ENCODE measurements at regions not wholly inside any gene's neighbourhood (a gene's known extent, or its start where the extent isn't known, plus 50 kb on each side); places are given as distances from the start of the nearest gene placed in this dataset.

DNA sequence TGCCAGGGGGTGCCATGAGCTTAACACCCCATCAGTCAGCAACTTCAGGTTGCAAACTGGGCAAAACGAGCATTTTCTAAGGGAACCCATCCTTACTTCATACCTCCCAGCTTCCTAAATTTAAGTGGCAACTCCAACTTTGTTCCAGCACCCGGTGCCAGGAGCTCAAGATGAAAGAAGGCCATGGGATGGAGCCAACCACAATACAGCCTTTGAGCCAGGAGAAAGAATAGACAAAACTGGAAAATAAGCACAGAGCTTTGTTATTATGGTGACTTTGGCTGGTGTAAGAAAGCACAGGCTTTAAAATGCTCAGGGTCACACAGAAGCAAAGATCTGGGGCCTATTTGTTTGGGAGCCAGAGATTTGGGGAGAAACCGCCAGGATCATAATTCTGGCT, 388.7 kb upstream of the MGMT start:
- no peaks in the 10 kb centered on the region for H3K4me1 ChIP-seq (ENCODE audit: control insufficient read depth in 2 of 2, insufficient read depth in 2 of 2, low read length in 1 of 2)
- no peaks in the 10 kb centered on the region for H3K27me3 ChIP-seq (ENCODE audit: control insufficient read depth in 1 of 2, insufficient read depth in 2 of 2, low read length in 2 of 2)
- WGBS, 2 donors, result 34 to 53% methylated on average over 3 of the region's 3 CpGs
- H3K9me3 ChIP-seq (ENCODE audit: control insufficient read depth in 2 of 2, insufficient read depth in 1 of 2, low read depth in 1 of 2, low read length in 1 of 2), result peaks cover 0 to 3% of the 10 kb centered on the region in 2 donors
- no peaks in the 10 kb centered on the region for H3K36me3 ChIP-seq (ENCODE audit: control insufficient read depth in 2 of 2, insufficient read depth in 2 of 2, low read length in 1 of 2)
- H3K4me3 ChIP-seq (ENCODE audit: low read depth in 1 of 2, low read length in 2 of 2), result no peak overlapping the region
- H3K27ac ChIP-seq (ENCODE audit: low read depth in 2 of 2, low read length in 1 of 2), result no peak overlapping the region

DNA sequence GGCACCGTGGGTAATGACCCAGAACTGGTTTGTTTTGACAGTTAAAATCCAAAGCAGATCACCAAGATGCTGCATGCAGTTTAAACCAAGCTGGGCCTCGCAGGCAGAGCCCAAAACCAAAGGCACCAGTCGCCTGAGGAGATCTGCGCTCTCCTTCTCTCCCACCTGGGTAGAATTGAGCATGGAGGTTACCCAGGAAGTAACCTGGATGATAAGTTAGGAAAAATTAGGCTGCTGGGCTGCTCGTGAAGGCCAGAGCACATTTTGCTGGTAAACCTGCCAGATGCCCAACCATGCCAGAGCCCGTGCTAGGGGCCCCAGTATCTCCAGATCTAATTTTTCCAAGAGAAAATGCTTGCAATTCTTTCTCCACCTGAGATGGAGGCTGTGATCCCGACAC, 388.3 kb upstream of the MGMT start:
- 58 to 74% methylated on average over 7 of the region's 7 CpGs for WGBS, 2 donors
- H3K27me3 ChIP-seq (ENCODE audit: control insufficient read depth in 1 of 2, insufficient read depth in 2 of 2, low read length in 2 of 2), result no peaks in the 10 kb centered on the region
- H3K36me3 ChIP-seq (ENCODE audit: control insufficient read depth in 2 of 2, insufficient read depth in 2 of 2, low read length in 1 of 2), result no peaks in the 10 kb centered on the region
- peaks cover 0 to 3% of the 10 kb centered on the region in 2 donors for H3K9me3 ChIP-seq (ENCODE audit: control insufficient read depth in 2 of 2, insufficient read depth in 1 of 2, low read depth in 1 of 2, low read length in 1 of 2)
- no peak overlapping the region for H3K27ac ChIP-seq (ENCODE audit: low read depth in 2 of 2, low read length in 1 of 2)
- H3K4me3 ChIP-seq (ENCODE audit: low read depth in 1 of 2, low read length in 2 of 2), result no peak overlapping the region
- H3K4me1 ChIP-seq (ENCODE audit: control insufficient read depth in 2 of 2, insufficient read depth in 2 of 2, low read length in 1 of 2), result no peaks in the 10 kb centered on the region

DNA sequence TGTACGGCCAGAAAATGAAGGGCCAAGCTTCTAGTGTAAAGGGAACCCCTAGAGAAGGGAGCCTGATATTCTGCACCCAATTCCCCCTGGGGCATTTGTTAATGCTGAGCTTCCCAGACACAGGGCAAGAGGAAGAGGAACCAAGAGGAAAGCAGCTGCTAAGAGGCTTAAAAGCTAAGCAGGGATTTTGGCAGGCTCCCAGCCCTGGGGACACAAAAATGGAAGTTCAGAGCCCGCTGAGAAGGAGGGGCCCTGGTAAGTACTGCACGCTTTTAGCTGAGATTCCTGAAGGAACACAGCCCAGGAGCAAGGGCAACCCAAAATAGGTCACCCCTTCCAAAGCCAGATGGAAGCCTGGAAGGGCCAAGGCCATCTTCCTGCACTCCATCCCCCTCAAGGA, 387.3 kb upstream of the MGMT start:
- no peaks in the 10 kb centered on the region for H3K36me3 ChIP-seq (ENCODE audit: control insufficient read depth in 2 of 2, insufficient read depth in 2 of 2, low read length in 1 of 2)
- no peaks in the 10 kb centered on the region for H3K4me1 ChIP-seq (ENCODE audit: control insufficient read depth in 2 of 2, insufficient read depth in 2 of 2, low read length in 1 of 2)
- H3K4me3 ChIP-seq (ENCODE audit: low read depth in 1 of 2, low read length in 2 of 2), result no peak overlapping the region
- peaks cover 0 to 3% of the 10 kb centered on the region in 2 donors for H3K9me3 ChIP-seq (ENCODE audit: control insufficient read depth in 2 of 2, insufficient read depth in 1 of 2, low read depth in 1 of 2, low read length in 1 of 2)
- H3K27me3 ChIP-seq (ENCODE audit: control insufficient read depth in 1 of 2, insufficient read depth in 2 of 2, low read length in 2 of 2), result no peaks in the 10 kb centered on the region
- H3K27ac ChIP-seq (ENCODE audit: low read depth in 2 of 2, low read length in 1 of 2), result no peak overlapping the region
- 67 to 69% methylated on average over 3 of the region's 3 CpGs for WGBS, 2 donors

DNA sequence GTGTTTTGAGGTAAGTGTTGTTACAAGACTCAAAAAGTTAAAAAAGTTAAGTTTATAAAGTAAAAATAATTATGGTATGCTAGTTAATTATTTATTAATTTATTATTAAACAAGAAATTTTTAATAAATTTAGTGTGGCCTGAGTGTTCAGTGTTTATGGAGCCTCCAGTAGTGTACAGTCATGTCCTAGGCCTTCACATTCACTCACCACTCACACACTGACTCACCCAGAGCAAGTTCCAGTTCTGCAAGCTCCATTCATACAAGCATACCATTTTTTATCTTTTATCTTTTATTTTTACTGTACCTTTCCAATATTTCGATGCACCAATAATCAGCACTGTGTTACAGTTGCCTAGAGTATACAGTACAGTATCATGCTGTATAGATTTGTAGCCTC, 381.2 kb upstream of the MGMT start:
- Histone ChIP-seq H3K4me3 (ENCODE audit: low read depth in 1 of 2, low read length in 2 of 2) (no peak overlapping the region), H3K9me3 (ENCODE audit: control insufficient read depth in 2 of 2, insufficient read depth in 1 of 2, low read depth in 1 of 2, low read length in 1 of 2) (no peaks in the 10 kb centered on the region), H3K27ac (ENCODE audit: low read depth in 2 of 2, low read length in 1 of 2) (no peak overlapping the region), H3K36me3 (ENCODE audit: control insufficient read depth in 2 of 2, insufficient read depth in 2 of 2, low read length in 1 of 2) (no peaks in the 10 kb centered on the region), H3K27me3 (ENCODE audit: control insufficient read depth in 1 of 2, insufficient read depth in 2 of 2, low read length in 2 of 2) (no peaks in the 10 kb centered on the region), H3K4me1 (ENCODE audit: control insufficient read depth in 2 of 2, insufficient read depth in 2 of 2, low read length in 1 of 2) (no peaks in the 10 kb centered on the region)
- 79 to 83% methylated on average over 1 of the region's 1 CpG for WGBS, 2 donors

DNA sequence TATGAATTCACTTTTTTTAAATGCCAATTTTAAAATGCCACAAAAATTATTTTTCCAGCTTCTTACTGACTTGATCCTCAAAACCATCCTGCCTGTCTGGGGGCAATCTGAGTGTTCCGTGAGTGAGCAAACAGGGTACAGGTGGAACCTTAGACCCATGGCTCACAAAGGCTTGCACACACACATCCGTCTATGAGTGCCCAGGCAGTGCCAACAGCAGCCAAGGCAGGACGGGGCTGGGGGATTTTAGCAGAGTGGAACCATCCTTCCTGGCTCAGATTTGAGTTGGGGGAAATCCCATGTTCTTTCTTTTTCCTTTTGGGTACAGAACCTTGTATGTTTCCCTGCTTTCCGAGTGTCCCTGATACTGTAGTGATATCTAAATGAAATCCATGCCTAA, 377.7 kb upstream of the MGMT start:
- H3K9me3 ChIP-seq (ENCODE audit: control insufficient read depth in 2 of 2, insufficient read depth in 1 of 2, low read depth in 1 of 2, low read length in 1 of 2), result no peaks in the 10 kb centered on the region
- H3K36me3 ChIP-seq (ENCODE audit: control insufficient read depth in 2 of 2, insufficient read depth in 2 of 2, low read length in 1 of 2), result no peaks in the 10 kb centered on the region
- no peak overlapping the region for H3K27ac ChIP-seq (ENCODE audit: low read depth in 2 of 2, low read length in 1 of 2)
- no peaks in the 10 kb centered on the region for H3K27me3 ChIP-seq (ENCODE audit: control insufficient read depth in 1 of 2, insufficient read depth in 2 of 2, low read length in 2 of 2)
- H3K4me3 ChIP-seq (ENCODE audit: low read depth in 1 of 2, low read length in 2 of 2), result no peak overlapping the region
- WGBS, 2 donors, result 83 to 85% methylated on average over 4 of the region's 4 CpGs
- H3K4me1 ChIP-seq (ENCODE audit: control insufficient read depth in 2 of 2, insufficient read depth in 2 of 2, low read length in 1 of 2), result no peaks in the 10 kb centered on the region

GRCh38 chr10:129090165-129090564, 376.9 kb upstream of the MGMT start:
- H3K36me3 ChIP-seq (ENCODE audit: control insufficient read depth in 2 of 2, insufficient read depth in 2 of 2, low read length in 1 of 2), result no peaks in the 10 kb centered on the region
- H3K27ac ChIP-seq (ENCODE audit: low read depth in 2 of 2, low read length in 1 of 2), result no peak overlapping the region
- H3K9me3 ChIP-seq (ENCODE audit: control insufficient read depth in 2 of 2, insufficient read depth in 1 of 2, low read depth in 1 of 2, low read length in 1 of 2), result no peaks in the 10 kb centered on the region
- no peaks in the 10 kb centered on the region for H3K4me1 ChIP-seq (ENCODE audit: control insufficient read depth in 2 of 2, insufficient read depth in 2 of 2, low read length in 1 of 2)
- no peaks in the 10 kb centered on the region for H3K27me3 ChIP-seq (ENCODE audit: control insufficient read depth in 1 of 2, insufficient read depth in 2 of 2, low read length in 2 of 2)
- 74 to 78% methylated on average over 6 of the region's 6 CpGs for WGBS, 2 donors
- H3K4me3 ChIP-seq (ENCODE audit: low read depth in 1 of 2, low read length in 2 of 2), result no peak overlapping the region

DNA sequence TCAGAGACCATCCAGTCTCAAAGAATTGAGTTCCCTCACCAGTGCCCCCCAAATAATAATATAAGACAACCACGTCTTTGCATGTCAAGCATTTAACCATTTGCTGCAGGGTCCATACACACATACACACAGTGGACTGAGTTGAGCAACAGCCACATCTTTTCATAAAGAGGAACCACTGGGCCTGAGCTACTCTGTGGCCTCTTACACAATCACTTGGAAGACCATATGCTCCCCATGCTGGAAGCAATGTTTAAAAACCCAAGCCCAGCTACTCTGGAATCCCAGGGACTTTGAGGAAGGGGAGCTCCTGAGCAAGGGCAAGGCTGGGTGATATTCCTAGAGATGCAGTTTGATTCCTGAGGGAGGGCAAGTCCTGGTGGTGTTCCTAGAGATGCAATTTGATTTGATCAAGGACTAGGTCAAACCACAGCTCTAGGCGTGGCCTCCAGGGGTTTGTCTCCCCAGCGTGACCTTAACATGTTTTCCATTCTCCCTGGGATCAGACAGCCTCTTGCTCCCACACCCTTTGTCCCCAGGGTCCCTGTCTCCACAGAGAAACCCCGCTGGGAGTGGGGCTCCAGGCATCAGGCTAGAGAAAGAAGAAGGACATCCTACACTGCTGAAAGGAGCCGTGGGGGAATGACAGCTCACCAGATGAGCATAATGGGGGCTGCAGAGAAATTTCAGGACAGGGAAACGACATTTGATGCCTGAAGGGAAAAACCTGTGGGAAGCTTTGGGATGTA, 376.2 kb upstream of the MGMT start:
- no peak overlapping the region for H3K4me3 ChIP-seq (ENCODE audit: low read depth in 1 of 2, low read length in 2 of 2)

GRCh38 chr10:129093641-129094040, 373.4 kb upstream of the MGMT start:
- H3K27me3 ChIP-seq (ENCODE audit: control insufficient read depth in 1 of 2, insufficient read depth in 2 of 2, low read length in 2 of 2), result no peaks in the 10 kb centered on the region
- H3K4me1 ChIP-seq (ENCODE audit: control insufficient read depth in 2 of 2, insufficient read depth in 2 of 2, low read length in 1 of 2), result no peaks in the 10 kb centered on the region
- no peaks in the 10 kb centered on the region for H3K36me3 ChIP-seq (ENCODE audit: control insufficient read depth in 2 of 2, insufficient read depth in 2 of 2, low read length in 1 of 2)
- H3K9me3 ChIP-seq (ENCODE audit: control insufficient read depth in 2 of 2, insufficient read depth in 1 of 2, low read depth in 1 of 2, low read length in 1 of 2), result peaks cover 0 to 2% of the 10 kb centered on the region in 2 donors
- 86 to 91% methylated on average over 8 of the region's 8 CpGs for WGBS, 2 donors
- no peak overlapping the region for H3K27ac ChIP-seq (ENCODE audit: low read depth in 2 of 2, low read length in 1 of 2)
- no peak overlapping the region for H3K4me3 ChIP-seq (ENCODE audit: low read depth in 1 of 2, low read length in 2 of 2)

More for the DNA sequence above, 376.2 kb upstream of the MGMT start:
- Histone ChIP-seq H3K9me3 (ENCODE audit: control insufficient read depth in 2 of 2, insufficient read depth in 1 of 2, low read depth in 1 of 2, low read length in 1 of 2) (no peaks in the 10 kb centered on the region), H3K4me1 (ENCODE audit: control insufficient read depth in 2 of 2, insufficient read depth in 2 of 2, low read length in 1 of 2) (no peaks in the 10 kb centered on the region), H3K27ac (ENCODE audit: low read depth in 2 of 2, low read length in 1 of 2) (no peak overlapping the region), H3K27me3 (ENCODE audit: control insufficient read depth in 1 of 2, insufficient read depth in 2 of 2, low read length in 2 of 2) (no peaks in the 10 kb centered on the region), H3K36me3 (ENCODE audit: control insufficient read depth in 2 of 2, insufficient read depth in 2 of 2, low read length in 1 of 2) (no peaks in the 10 kb centered on the region)
- WGBS, 2 donors, result 70 to 72% methylated on average over 6 of the region's 6 CpGs

DNA sequence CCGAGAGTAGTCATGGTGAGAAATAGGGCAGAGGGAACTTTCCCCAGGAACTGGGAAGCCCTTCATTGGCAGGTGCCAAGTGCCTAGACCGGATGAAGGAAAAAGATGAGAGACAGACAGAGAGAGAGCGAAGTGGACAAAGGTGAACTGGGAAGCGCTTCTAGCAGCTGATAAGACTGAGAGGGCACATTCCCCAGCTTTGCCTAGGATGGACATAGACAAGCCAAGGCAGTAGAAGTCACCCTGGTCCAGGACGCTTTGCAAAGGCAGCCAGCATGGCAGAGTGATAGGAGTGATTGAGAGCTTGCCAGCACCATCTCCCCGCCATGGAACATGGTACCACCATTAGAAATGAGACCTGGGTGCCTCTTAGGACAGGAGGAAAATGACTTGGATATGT, 372.8 kb upstream of the MGMT start:
- H3K4me3 ChIP-seq (ENCODE audit: low read depth in 1 of 2, low read length in 2 of 2), result no peak overlapping the region
- H3K27me3 ChIP-seq (ENCODE audit: control insufficient read depth in 1 of 2, insufficient read depth in 2 of 2, low read length in 2 of 2), result no peaks in the 10 kb centered on the region
- H3K36me3 ChIP-seq (ENCODE audit: control insufficient read depth in 2 of 2, insufficient read depth in 2 of 2, low read length in 1 of 2), result no peaks in the 10 kb centered on the region
- H3K9me3 ChIP-seq (ENCODE audit: control insufficient read depth in 2 of 2, insufficient read depth in 1 of 2, low read depth in 1 of 2, low read length in 1 of 2), result peaks cover 0 to 2% of the 10 kb centered on the region in 2 donors
- whole genome bisulfite sequencing, 2 donors, result 86 to 91% methylated on average over 6 of the region's 6 CpGs
- H3K4me1 ChIP-seq (ENCODE audit: control insufficient read depth in 2 of 2, insufficient read depth in 2 of 2, low read length in 1 of 2), result no peaks in the 10 kb centered on the region
- no peak overlapping the region for H3K27ac ChIP-seq (ENCODE audit: low read depth in 2 of 2, low read length in 1 of 2)

DNA sequence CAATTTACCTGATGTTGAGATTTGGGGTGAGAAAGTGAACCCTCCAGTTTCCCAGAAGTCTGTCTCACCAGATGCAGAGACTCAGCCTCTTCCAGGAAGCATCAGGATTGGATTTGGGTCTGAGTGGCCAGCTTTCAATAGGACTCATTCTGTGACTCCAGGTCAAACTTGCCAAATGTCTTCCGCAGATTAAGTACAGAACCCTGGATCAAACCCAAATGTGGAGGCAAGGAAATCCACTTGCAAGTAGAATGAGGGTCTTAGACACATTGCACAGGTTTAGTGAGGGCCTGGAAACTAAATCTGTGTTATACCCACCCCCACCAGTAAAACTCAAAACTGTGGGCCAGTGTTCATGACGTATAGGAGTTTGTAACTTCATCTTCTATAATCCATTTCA, 372.2 kb upstream of the MGMT start:
- H3K4me3 ChIP-seq (ENCODE audit: low read depth in 1 of 2, low read length in 2 of 2), result no peak overlapping the region
- H3K4me1 ChIP-seq (ENCODE audit: control insufficient read depth in 2 of 2, insufficient read depth in 2 of 2, low read length in 1 of 2), result no peaks in the 10 kb centered on the region
- WGBS, 2 donors, result 81 to 86% methylated on average over 2 of the region's 2 CpGs
- no peak overlapping the region for H3K27ac ChIP-seq (ENCODE audit: low read depth in 2 of 2, low read length in 1 of 2)
- no peaks in the 10 kb centered on the region for H3K36me3 ChIP-seq (ENCODE audit: control insufficient read depth in 2 of 2, insufficient read depth in 2 of 2, low read length in 1 of 2)
- peaks cover 0 to 2% of the 10 kb centered on the region in 2 donors for H3K9me3 ChIP-seq (ENCODE audit: control insufficient read depth in 2 of 2, insufficient read depth in 1 of 2, low read depth in 1 of 2, low read length in 1 of 2)
- no peaks in the 10 kb centered on the region for H3K27me3 ChIP-seq (ENCODE audit: control insufficient read depth in 1 of 2, insufficient read depth in 2 of 2, low read length in 2 of 2)
